ENCODE measurements at regions not wholly inside any gene's neighbourhood (a gene's known extent, or its start where the extent isn't known, plus 50 kb on each side); places are given as distances from the start of the nearest gene placed in this dataset.

- no peak for TF ChIP-seq POLR2A (IDR thresholded peaks at IDR 0.05)
- no peak for TF ChIP-seq CTCF (IDR thresholded peaks at IDR 0.05)
Observed at GRCh38 chr2:240198226-240198625, 57.8 kb upstream of the OTOS start.

All from heart left ventricle (tissue), 13 donors.